GM19463 (cell line): ENCODE measurements at regions not wholly inside any gene's neighbourhood (a gene's known extent, or its start where the extent isn't known, plus 50 kb on each side); places are given as distances from the start of the nearest gene placed in this dataset.

ENCODE experiments used
- ATAC-seq: cut with Tn5 transposase; IDR thresholded peaks from one replicate; pipeline ENCODE4 v1.9.1; 2021; ENCODE audit warnings: mild to moderate bottlenecking, moderate library complexity; ENCODE audit not compliant: unreplicated experiment

- ATAC-seq: no peak
Measured at GRCh38 chr4:175427751-175428150, 384.3 kb downstream of the GPM6A start.

DNA sequence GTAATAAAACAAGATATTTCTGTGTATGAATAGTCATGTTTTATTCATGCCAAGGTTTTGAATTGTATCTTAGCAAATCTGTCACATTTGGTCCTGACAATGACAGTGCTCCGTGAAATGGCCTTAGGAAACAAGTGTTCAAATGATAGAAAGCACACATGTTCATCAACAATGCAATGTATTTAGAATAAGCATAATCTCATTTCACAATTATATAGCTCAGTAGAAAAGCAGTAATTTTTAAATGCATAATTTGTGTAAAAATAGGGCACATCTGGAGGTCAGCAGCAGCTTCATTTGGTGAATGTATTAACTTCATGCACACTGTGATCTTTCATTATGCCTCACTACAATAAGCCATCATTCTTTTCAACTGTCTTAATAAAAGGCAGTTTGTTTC is 380.4 kb downstream of the GPM6A start:
- ATAC-seq: no peak

DNA sequence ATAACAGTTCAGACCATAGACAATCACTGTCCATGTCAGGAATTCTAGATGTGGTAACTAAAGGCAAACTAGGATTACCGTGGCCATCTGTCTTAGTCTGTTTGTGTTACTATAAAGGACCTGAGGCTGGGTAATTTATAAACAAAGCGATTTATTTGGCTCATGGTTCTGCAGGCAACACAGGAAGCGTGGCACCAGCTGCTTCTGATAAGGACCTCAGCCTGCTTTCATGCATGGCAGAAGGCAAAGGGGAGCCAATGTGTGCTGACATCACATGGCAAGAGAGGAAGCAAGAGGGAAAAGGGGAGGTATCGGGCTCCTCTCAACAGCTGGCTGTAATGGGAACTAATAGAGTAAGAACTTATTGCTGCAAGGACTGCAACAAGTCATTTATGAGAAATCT is 376.7 kb downstream of the GPM6A start:
- no peak for ATAC-seq

GRCh38 chr4:175436196-175436595 is 375.9 kb downstream of the GPM6A start:
- ATAC-seq: no peak

GRCh38 chr4:175440786-175441185 is 371.3 kb downstream of the GPM6A start:
- ATAC-seq: no peak

DNA sequence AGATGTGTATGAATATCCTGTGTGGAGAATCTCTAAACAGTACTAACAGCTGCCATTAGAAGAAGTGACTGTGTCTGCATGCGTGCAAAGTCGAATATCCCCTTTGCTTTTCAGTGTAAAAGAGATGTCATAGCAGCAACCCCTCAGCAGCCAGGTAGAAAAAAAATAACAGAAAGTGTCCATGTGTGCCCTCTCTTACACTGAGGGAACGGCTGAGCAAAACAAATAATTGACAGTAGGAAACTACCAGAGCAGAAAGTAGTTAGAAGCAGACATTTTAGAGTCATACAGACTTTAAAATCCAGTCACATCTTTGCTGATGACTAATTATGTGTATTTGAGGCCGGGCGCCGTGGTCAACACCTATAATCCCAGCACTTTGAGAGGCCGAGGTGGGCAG is 370.8 kb downstream of the GPM6A start:
- ATAC-seq: no peak

GRCh38 chr4:175443547-175443946 is 368.5 kb downstream of the GPM6A start:
- ATAC-seq: no peak

- ATAC-seq: no peak
Measured at GRCh38 chr4:175444512-175444911, 367.6 kb downstream of the GPM6A start.

- no peak for ATAC-seq
Measured at GRCh38 chr4:175447016-175447415, 365.0 kb downstream of the GPM6A start.

GRCh38 chr4:175450446-175450845 is 361.6 kb downstream of the GPM6A start:
- ATAC-seq: no peak

GRCh38 chr4:175451238-175451965 is 360.7 kb downstream of the GPM6A start:
- no peak for ATAC-seq

DNA sequence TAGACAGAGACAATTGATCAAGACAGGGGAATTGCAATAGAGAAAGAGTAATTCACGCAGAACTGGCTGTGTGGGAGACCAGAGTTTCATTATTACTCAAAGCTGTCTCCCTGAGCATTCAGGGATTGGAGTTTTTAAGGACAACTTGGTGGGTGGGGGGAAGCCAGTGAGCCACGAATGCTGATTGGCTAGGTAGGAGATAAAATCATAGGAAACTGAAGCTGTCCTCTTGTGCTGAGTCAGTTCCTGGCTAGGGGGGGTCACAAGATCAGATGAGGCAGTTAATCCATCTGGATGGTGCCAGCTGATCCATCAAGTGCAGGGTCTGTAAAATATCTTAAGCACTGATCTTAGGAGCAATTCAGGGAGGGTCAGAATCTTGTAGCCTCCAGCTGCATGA is 358.6 kb downstream of the GPM6A start:
- ATAC-seq: no peak

DNA sequence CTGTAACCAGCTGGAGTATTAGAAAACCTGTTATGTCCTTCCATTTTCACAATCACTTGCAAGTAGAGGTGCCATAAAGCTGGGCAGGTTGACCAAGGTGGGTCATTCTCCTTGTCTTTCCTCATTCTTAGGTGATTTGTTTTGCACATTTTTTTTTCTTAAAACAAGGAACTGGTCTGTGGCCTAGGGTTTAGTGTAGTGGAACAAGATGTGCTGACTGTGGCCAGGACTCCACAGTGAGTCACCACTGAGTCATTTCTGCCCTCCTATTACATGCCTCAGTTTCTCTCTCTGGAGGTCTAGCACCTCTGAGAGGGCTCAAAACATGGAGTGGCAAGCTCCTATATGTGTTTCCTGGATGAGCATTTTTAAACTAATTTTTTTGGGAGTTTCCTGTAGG is 355.9 kb downstream of the GPM6A start:
- ATAC-seq: no peak

GRCh38 chr4:175457956-175458355 is 354.1 kb downstream of the GPM6A start:
- ATAC-seq: no peak

GRCh38 chr4:175459571-175459970 is 352.5 kb downstream of the GPM6A start:
- no peak for ATAC-seq

- no peak for ATAC-seq
Measured at GRCh38 chr4:175460414-175460813, 351.6 kb downstream of the GPM6A start.

DNA sequence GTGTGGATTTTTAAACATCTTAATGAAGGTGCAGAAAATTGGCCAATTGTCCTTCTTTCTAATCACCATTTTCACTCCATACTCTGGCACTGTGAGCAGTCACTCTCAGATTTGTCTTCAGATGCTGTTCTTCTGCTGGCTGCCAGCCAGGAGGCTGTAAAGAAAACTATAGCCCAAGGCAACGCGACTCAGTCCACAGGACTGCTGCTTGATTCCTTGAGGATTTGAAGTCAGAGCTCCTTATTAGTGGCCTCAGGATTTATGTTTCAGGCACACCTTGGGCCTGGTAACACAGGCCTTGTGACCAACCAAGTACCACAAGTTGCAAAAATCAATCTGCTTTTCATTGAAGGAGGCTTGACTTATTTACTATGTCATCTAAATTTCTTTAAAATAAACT is 342.6 kb downstream of the GPM6A start:
- ATAC-seq: no peak

DNA sequence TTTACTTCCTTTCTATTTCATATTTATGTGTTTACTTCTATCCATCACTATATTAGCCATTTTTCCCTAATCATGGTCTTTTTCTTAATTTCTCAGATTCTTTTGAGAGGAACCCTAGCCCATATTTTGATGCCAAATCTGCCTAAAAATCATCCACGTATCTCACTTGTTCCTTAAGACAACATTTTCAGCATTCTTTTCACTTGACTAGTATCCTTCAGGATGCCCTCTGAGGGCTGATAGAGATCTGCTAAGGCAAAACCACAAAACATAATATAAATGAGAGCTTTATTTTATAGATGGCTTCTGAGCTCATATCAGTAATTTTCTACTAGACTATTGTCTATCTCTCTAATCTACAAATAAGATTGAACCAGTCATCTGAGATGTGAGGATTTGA is 341.9 kb downstream of the GPM6A start:
- no peak for ATAC-seq

GRCh38 chr4:175480404-175480803 is 331.7 kb downstream of the GPM6A start:
- ATAC-seq: no peak

- ATAC-seq: no peak
Measured at GRCh38 chr4:175499735-175500352, 312.2 kb downstream of the GPM6A start.

- ATAC-seq: no peak
Measured at GRCh38 chr4:175504318-175504717, 307.7 kb downstream of the GPM6A start.

DNA sequence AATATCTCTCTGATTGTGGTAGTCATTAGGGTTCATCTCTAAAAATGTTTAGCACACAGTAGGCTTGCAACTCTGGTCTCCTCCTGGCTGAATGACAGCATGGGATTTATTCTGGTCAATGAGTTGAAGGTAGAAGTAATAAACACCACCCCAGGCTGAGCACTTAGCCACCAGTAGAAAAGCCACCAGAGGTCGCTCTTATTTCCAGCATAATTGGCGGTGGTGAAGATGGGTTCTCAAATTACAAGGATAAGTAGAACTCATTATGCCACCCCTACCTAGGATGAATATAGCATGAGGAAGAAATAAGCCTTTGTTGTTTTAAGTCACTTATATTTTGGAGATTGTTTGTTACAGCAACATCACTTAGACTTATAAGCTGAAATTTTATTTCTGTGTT is 302.7 kb downstream of the GPM6A start:
- no peak for ATAC-seq

DNA sequence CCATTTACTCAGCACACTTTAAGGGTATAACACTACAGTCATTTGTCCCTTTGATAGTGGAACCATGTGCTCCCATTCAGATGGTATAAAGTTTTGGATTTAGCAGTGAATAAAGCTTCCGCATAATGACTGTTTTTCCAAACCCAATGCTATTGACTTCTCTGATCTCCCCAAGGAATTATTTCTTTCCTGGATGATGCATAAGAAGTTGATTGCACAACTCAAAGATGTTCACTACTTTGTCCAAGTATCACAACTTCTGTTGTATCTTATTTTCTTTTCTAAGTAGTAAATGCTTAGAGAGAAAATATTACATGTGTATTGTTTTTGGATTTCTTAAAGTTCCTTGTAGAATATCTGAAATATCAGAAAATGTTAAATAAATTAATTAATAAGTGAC is 300.2 kb downstream of the GPM6A start:
- ATAC-seq: no peak
